Breast epithelium (tissue), 3 donors: ENCODE measurements at regions not wholly inside any gene's neighbourhood (a gene's known extent, or its start where the extent isn't known, plus 50 kb on each side); places are given as distances from the start of the nearest gene placed in this dataset.

ENCODE experiments used
- CTCF ChIP-seq, 3 donors: fragments of 450-650 bp; IDR thresholded peaks; one replicate each; pipeline ENCODE4 v1.5.1; 2016 to 2017; ENCODE audit warnings: antibody characterized with exemption in 3 of 3, mild to moderate bottlenecking in 3 of 3, moderate library complexity in 3 of 3
- POLR2A ChIP-seq: fragments of 450-650 bp; IDR thresholded peaks from one replicate; pipeline ENCODE4 v1.6.1; 2016; ENCODE audit warnings: antibody characterized with exemption, mild to moderate bottlenecking, moderate library complexity
- POLR2AphosphoS5 ChIP-seq, 3 donors: sonication (generic); formaldehyde crosslinking; IDR thresholded peaks; one replicate each; pipeline ENCODE4 v1.6.1; 2017; ENCODE audit warnings: antibody characterized with exemption in 3 of 3

- TF ChIP-seq CTCF (IDR thresholded peaks at IDR 0.05) (no peak), POLR2A (no peak), POLR2AphosphoS5 (IDR thresholded peaks at IDR 0.05) (no peak)
Measured at GRCh38 chr16:72649254-72649944, 398.5 kb downstream of the ZFHX3 start.
